ENCODE measurements at regions not wholly inside any gene's neighbourhood (a gene's known extent, or its start where the extent isn't known, plus 50 kb on each side); places are given as distances from the start of the nearest gene placed in this dataset.

DNA sequence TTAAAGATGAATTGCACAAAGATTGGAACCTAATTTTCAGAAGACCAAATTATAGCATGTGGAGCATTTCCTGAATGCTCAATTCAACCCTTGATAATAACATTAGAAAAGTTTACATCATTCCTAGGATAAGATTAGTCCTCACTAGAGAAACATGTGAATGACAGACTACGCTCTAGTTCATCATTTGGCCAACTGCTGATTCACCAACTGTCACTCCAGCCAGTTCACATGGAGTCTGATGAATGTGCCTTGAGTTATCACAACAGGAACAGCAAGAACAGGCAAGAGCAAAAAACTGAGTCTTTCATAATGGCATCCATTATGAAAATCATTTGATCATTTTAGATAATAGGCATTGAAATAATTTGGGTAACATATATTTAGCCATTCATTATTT is 415.9 kb downstream of the PTPRC start:
- no peak for TF ChIP-seq POLR2A (IDR thresholded peaks at IDR 0.05)
- TF ChIP-seq, protein P1, sequence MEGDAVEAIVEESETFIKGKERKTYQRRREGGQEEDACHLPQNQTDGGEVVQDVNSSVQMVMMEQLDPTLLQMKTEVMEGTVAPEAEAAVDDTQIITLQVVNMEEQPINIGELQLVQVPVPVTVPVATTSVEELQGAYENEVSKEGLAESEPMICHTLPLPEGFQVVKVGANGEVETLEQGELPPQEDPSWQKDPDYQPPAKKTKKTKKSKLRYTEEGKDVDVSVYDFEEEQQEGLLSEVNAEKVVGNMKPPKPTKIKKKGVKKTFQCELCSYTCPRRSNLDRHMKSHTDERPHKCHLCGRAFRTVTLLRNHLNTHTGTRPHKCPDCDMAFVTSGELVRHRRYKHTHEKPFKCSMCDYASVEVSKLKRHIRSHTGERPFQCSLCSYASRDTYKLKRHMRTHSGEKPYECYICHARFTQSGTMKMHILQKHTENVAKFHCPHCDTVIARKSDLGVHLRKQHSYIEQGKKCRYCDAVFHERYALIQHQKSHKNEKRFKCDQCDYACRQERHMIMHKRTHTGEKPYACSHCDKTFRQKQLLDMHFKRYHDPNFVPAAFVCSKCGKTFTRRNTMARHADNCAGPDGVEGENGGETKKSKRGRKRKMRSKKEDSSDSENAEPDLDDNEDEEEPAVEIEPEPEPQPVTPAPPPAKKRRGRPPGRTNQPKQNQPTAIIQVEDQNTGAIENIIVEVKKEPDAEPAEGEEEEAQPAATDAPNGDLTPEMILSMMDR (IDR thresholded peaks at IDR 0.05), result no peak

Measured in thyroid gland (tissue), 4 donors.